HG03280 (cell line): ENCODE measurements at regions not wholly inside any gene's neighbourhood (a gene's known extent, or its start where the extent isn't known, plus 50 kb on each side); places are given as distances from the start of the nearest gene placed in this dataset.

Source experiments
- ATAC-seq: cut with Tn5 transposase; IDR thresholded peaks from one replicate; pipeline ENCODE4 v1.9.1; 2021; ENCODE audit warnings: mild to moderate bottlenecking, moderate library complexity; ENCODE audit not compliant: unreplicated experiment

DNA sequence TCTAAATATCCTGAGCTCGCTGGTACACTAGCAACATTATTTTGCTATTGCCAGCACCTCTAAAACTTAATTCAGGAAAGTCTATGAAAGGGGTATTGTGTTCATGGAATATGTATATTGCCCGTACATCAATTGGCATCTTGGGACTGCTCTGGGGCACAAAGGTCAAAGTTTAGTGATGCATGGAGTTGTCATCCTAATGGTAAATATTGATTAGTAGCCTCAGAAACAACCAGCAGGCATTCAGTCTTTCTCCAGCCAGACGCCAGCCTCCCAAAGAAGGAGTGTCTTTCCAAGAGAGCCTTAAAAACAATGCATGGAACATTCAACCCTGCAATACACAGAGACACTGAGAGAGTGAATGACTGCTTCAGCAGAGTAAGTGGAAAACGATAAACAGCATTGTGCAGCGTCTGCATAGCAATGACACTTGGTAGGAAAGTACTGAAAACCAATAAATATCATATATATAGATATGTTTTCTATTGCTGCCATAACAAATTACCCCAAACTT lies 377.3 kb downstream of the SHQ1 start:
- no peak for ATAC-seq

DNA sequence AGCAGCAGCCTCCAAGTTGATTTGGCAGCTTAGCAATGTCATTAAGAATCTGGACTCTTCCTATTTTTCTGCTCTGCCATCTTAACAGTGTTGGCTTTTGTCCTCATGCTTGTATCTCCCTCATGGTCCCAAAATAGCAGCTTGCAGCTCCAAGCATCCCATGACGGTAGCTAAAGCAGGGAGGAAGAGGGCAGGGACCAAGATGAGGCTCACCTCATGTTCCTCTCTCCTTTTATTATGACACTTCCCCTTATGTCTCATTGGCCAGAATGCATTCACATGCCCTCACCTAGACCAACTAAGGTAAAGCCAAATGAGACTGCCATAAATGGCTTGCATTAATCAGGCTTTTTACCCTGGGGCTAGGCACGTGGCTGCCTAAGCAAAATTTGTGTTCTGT lies 382.4 kb downstream of the SHQ1 start:
- no peak for ATAC-seq

GRCh38 chr3:72463083-72463482 lies 385.2 kb downstream of the SHQ1 start:
- ATAC-seq: no peak

DNA sequence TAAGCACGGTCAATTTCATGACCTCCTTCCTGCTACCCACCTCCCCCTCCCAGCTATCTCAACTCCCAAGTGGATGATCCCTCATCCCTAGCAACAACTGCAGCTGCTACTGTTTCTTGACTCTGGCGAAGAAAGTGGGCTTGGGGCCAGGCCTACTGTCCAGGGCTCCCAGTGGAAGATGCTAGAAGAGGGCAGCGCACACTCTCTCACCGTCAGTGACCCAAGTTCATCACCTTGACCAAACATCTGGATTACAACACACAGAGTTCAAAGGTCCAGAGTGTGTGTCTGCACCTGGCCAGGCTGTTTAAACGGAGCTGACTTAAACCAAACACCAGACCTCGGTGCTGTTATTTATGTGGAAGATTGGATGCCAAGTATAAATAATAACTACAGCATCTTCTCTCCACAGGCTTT lies 385.6 kb downstream of the SHQ1 start:
- no peak for ATAC-seq

DNA sequence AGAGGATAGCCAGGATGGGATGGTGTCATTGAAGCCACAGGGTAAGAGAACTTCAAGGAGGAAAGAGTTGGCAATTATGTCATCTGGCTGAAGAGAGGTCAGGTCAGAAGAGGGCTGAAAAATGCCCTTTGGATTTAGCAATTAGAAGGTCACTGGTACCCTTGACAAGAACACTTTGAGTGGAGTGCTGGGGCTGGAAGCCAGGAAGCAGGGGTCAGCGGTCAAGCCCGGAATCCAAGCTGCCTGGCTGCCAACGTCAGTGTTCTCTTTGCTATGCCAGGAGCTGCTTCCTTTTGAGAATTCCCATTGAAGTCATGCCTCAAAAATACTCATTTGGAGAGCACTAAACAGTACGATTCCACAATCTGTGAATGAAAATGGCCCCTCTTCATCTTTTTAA lies 386.5 kb downstream of the SHQ1 start:
- ATAC-seq: no peak

DNA sequence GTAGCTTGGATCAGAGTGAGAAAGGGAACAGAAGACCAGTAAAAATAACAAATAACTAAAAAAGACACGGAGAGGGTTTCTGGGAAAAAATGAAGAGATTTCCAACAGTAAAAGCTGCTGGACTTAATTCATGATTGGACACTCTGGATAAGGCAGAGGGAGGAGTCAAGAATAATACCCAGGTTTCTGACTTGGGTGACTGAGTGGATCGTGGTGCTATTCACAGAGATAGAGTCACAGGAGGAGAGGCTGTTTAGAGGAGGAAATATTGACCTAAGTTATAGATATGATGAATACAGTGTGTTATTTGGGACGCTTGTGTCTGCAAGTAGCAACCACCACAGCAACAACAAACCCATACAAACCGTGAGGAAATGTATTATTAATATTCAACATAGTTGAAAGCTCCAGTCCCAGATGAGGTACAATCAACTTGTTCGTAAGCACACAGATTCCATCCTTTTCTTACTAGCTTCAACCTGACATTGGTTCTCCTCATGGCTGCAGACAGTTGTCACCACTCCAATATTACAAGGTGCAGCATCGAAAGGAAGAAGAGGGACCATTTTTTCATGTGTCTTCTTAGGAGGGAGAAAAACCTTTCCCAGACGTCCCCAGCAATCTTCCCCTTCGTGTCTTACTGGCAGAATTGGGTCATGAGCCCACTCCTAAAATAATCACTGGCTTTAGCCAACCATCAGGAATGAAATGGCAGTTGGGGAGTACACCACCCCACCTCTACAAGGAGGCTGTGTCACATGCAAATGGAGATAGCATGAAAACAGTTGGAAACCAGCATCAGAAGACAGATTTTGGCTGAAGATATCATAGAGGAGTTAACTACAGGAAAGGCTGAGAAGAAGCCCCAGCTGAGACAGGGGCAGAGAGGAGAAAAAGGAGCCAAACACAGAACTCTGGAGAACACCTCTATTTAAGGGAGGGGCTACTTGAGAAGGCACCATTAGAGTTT lies 387.8 kb downstream of the SHQ1 start:
- no peak for ATAC-seq

DNA sequence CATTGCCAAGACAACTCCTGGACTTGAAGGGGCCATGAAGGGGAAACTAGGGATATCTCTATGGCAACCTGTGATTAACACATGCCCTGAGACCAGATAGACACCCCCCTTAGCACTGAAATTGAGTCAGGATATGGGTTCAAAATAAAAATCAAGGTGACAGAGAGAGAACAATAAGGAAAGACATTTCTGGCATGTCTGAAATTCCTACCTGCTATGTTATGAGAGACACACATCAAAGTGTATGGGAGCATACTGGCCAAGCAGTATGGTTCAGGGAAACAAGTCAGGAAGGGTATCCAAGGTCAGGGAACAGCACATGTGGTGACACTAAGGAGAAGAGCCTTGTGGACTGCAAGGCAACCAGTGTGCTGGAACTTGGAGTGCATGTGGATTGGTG lies 388.7 kb downstream of the SHQ1 start:
- ATAC-seq: no peak

DNA sequence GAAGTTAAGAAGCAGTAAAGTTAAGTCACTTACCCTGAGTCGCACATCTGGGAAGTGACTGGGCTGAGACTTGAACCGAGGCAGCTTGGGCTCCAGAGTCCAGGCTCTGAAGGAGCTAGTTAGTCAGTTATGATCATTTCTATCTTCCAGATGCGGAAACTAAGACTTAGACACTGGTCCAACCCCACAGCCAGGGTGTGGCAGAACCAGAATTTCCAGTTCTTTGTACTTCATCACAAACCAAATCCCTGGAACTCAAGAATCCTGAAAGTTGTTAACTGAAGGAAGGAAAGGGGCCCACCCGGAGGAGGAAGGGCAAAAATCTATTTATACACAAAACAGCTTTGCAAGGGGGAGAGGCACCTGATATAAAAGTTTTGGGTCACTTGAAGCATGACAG lies 389.9 kb downstream of the SHQ1 start:
- ATAC-seq: no peak

DNA sequence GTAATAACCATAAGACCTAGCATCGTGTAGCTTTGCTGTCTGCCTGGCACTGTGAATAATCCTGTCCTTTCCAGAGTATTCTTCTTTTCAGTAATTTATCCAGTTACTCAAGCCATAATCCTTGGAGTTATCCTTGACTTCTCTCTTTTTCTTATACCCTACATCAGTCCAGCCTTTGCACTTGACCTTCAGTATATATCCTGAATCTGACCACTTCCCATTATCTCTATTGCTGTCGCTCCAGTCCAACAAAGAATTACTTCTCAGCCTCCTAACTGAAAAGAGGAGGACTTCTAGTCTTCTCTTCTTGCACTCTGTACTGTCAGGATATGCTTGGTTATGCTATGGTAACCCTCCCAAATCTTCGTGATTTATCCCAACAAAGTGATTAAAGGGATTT lies 393.8 kb downstream of the SHQ1 start:
- ATAC-seq: no peak

DNA sequence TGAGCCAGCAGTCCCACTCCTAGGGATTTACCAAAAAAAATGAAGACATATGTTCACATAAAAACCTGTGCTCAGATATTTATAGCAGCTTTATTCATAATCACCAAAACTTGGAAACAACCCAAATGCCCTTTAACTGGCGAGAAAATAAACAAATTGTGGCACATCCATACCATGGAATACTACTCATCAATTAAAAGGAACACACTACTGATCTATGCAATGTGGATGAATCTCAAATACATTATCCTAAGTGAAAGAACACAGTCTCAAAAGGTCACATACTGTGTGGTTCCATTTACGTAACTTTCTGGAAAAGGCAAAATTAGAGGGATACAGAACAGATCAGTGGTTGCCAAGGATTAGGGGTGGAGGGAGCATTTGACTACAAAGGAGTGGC lies 394.5 kb downstream of the SHQ1 start:
- ATAC-seq: no peak

- no peak for ATAC-seq
These were observed 395.5 kb downstream of the SHQ1 start for GRCh38 chr3:72452745-72453144.

DNA sequence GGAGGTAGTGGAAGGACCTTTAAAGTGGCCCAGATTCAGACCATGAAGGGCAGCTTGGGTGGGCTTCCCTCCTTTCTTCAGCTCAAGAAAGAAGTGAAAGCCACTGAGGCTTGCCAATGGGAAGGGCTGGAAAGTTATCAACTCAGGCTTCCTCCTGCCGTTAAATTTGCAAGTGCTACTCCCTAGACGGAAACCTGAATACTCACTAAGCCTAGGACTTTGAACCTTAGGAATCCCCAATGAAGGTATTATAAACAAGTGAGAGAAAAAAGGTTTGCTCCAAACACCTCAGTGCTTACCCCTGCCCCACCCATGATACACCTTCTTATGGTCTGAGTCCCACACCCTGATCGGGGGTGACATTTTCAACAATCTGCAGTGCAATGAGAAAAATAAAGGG lies 396.4 kb downstream of the SHQ1 start:
- no peak for ATAC-seq

- ATAC-seq: no peak
These were observed 398.7 kb downstream of the SHQ1 start for GRCh38 chr3:72449551-72449950.

DNA sequence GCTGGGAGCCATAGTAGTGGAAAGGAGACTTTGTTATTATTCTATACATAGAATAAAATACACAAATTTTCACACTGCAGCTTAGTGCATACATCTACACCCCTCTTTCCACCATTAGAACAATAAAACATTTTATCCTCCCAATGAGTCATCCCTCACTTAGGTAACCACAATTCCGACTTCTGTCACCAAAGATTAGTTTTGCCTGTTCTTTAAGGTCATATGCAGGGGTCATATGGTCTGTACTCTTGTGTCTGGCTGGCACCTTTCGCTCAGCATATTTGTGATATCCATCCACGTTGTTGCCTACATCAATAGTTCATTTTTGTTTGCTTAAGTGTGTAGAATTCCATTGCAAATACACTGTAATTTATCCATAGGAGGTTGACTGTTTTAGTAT lies 399.4 kb downstream of the SHQ1 start:
- no peak for ATAC-seq

- no peak for ATAC-seq
These were observed 399.8 kb downstream of the SHQ1 start for GRCh38 chr3:72448375-72448823.

DNA sequence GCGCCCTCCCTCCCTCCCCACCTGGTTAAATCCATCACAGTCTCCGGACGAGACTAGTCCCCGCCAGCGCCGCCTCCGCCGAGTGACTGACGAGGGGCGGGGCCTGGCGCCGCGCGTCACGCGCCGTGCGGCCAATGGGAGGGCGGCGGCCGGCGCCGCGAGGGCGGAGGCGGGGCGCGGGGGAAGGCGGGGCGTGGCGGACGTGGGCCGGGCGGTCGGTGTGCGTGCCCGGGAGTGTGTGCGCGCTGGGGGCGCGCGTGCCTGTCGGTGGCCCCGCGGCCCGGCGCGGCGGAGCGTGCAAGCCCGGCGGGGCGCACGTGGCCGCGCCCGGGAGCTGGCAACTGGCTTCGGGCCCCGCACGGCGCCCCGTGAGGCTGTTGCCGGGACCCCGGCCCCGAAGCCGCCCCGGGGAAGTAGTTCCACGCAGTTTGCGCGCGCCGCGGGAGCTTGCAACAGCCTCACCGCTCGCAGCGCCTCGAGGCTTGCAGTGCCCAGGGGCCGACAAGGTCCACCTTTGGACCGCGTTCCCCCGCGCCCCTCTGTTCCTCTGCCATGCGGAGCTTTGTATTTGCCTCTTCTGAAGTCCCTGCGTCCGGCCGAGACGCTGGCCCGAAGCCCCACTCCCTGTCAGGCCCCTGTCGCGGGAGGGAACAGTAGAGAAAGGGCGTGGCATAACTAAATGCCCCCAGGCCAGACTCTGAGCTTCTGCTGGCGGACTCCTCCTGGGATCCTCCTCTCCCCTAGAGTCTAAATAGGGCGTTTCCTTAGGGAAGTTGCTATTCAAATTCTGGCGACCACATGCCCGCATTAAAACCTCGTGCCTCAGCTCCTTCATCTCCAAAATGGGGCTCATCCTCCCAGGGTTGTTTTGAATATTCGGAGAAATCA lies 400.9 kb downstream of the SHQ1 start:
- ATAC-seq: peak; percentile 92

- ATAC-seq: peak; percentile 16
These were observed 401.8 kb downstream of the SHQ1 start, which contains the start of gene RYBP for GRCh38 chr3:72446218-72447058. Gene RYBP, minus strand, starts transcription at chr3:72446621.

DNA sequence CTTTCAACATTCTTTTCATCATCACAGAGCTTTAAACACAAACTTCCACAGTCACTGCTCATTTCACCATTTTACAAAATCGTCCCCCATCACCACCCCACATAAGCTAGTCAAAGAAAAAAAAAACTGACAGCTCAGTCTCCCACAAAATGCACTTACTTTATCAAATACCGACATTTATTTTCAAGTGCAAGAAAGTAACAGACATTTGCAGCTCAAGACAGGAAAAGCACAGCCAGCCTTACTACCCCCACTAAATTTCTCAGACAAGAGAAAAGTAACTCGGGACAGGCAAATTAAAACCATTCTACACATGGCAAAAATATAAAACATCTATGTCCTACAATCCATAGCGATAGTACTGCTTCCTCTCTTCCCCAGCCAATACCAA lies 402.4 kb downstream of the SHQ1 start:
- no peak for ATAC-seq

GRCh38 chr3:72444656-72445223 lies 403.5 kb downstream of the SHQ1 start:
- no peak for ATAC-seq

DNA sequence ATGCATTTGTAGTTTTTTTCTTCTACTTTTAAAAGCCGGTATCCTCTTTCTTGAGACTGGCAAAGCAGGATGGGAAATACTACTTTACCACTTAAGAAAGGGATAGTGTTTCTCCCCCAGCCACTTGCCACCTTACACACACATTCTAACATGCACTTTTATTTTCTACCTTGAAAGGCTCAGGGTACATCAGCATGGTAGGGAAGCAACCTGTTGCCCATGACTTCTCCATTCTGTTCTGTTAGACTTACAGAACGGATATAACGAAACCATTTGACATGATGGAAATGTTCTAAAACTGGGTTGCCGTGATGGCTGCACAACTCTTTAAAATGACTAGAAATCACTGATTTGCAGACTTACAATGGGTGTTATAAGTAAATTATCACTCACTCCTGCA lies 405.5 kb downstream of the SHQ1 start:
- ATAC-seq: no peak
